NCI-H2196 (cell line): ENCODE measurements at regions not wholly inside any gene's neighbourhood (a gene's known extent, or its start where the extent isn't known, plus 50 kb on each side); places are given as distances from the start of the nearest gene placed in this dataset.
"Not testable (repeated sequence)": the region's sequence is repeated elsewhere in the genome, so short reads cannot be mapped to it uniquely, and the experiment has no call there.

Experiments
- DNase-seq: peaks from one replicate; lab custom pipeline; 2025; ENCODE audit not compliant: unreplicated experiment; lab: John Stamatoyannopoulos, UW

DNA sequence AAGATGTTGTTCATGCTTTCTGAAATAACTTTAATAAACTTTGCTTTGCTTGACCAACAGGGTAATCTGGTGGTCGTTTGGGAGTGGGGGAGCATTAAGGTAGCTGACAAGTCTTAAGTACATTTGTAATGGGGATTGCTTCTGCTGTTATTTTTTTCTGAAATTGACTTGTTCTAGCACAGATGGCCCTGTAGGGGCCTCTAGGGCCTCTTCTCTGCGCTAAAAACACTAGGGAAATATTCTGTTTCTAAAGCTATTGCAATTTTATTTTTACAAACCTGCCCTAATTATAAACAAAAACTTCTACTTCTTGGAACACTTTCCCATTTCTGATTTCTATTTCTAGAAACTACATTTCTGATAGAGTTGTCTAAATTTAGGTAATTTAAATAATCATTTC lies 191.3 kb upstream of the KCNJ3 start:
- no peak for DNase-seq

DNA sequence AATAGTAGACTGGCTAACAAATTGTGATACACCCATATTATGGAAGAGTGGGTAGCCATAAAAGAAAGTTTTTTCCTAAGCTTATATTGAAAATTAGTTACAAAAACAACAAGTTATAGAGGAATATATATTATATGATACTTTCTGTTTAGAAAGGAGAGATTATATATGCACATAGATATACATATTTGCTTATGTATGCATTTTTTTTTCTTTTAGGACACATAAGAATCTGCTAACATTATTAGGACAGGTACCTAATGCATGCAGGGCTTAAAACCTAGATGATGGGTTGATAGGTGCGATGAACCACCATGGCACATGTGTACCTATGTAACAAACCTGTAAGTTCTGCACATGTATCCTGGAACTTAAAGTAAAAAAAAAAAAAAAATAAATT lies 179.6 kb upstream of the KCNJ3 start:
- DNase-seq = no peak

DNA sequence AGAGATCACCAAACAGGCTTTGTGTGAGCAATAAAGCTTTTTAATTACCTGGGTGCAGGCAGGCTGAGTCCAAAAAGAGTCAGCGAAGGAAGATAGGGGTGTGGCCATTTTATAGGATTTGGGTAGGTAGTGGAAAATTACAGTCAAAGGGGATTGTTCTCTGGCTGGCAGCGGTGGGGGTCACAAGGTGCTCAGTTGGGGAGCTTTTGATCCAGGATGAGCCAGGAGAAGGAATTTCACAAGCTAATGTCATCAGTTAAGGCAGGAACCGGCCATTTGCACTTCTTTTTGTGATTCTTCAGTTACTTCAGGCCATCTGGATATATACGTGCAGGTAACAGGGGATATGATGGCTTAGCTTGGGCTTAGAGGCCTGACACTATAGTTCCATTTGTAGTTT lies 177.5 kb upstream of the KCNJ3 start:
- not testable (repeated sequence) for DNase-seq

DNA sequence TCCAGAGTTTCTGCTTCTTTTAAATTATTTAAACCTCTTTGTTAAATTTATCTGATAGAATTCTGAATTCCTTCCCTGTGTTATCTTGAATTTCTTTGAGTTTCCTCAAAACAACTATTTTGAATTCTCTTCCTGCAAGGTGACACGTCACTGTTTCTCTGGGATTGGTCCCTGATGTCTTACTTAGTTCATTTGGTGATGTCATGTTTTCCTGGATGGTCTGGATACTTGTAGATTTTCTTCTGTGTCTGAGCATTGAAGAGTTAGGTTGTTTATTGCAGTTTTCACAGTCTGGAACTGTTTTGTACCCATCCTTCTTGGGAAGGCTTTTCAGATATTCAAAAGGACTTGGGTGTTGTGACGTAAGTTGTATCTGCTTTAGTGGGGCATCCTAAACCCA lies 172.3 kb upstream of the KCNJ3 start:
- DNase-seq = no peak

GRCh38 chr2:154527962-154528361 lies 170.5 kb upstream of the KCNJ3 start:
- no peak for DNase-seq

GRCh38 chr2:154532004-154532403 lies 166.5 kb upstream of the KCNJ3 start:
- no peak for DNase-seq

- no peak for DNase-seq
These were observed 165.7 kb upstream of the KCNJ3 start for GRCh38 chr2:154532763-154533162.

DNA sequence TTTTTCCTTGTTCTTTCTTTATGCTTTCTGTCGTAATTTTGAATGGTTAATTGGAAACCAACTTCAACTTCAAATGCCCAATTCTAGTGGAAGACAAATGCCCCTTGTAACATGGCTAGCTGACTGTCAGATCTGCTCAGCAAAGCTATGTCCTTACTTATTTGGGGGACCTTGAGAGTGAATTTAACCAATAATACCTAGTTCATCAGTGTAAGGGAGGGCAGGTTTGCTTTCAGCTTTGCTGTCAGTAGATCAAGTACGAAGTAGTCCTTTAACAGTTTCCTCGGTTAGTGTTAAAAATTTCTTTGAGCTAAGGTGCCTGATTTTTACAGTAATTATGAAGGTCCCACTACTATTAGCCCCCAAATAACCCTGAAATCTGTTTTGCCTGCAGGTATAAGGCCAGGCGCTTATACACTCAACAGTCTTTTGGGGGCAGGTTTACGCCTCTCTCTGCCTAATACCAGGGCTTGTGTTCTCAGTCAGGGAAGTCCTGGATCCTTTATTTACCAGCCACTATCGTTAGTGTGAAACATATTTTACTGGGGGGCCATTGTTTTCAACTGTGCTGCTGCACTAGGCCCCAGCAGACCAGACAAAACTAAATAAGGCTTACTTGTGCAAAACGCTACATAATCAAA lies 165.1 kb upstream of the KCNJ3 start:
- DNase-seq = no peak

- DNase-seq = no peak
These were observed 161.5 kb upstream of the KCNJ3 start for GRCh38 chr2:154537024-154537423.

DNA sequence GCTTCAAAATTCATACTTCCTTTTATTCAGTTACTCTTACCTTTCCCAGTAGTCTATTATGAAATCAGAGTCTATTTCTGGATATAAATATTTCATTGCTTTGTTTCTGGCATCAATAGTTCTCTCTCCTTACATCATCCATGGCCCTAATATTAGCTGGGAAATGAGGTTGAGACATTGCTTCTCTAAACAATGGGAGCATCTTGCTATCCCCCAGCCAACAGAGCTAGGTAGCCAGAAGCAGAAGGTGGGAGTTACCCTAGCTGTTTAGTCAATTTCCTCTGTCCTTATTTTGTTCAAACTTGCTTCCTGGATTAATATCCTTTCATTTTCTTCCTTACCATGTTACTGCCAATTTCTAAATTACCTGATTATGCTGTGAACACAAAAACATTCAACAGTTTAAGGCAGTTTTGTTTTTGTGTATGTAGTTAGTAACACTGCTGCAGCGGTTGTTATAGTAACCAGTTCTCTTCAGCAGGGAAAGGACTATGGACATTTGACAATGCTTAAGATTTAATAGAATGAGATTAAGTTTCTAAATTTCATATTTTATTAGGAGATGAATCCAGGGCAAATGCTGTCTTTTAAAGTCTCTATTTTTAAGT lies 160.5 kb upstream of the KCNJ3 start:
- no peak for DNase-seq

DNA sequence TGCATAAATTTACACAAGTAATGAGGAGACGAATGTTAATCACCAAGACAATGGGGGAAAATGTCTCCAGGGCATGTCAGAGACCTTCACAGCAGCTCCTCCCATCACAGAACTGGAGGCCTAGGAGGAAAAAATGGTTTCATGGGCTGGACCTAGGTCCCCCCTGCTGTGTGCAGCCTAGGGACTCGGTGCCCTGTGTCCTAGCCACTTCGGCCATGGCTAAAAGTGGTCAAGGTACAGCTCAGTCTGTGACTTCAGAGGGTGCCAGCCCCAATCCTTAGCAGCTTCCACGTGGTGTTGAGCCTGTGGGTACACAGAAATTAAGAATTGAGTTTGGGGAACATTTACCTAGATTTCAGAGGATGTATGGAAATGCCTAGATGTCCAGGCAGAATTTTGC lies 152.2 kb upstream of the KCNJ3 start:
- no peak for DNase-seq

DNA sequence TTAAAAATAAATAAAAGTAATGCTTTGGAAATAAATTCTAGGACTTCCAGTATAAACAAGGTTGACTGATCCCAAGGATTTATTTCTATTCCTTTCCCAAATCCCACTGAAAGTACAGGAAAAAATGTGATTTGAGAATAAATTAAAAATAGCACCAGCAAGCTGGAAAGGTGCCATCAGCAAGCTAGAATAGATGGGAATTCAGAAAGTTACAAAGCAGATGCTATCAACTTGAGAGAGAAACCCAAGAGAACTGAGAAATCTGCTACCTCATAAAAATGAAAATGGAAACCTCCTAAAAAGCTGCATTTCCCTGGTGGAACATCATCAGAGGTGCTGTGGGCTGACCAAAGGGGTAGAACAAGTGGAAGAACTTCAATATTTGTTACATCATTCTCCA lies 148.6 kb upstream of the KCNJ3 start:
- DNase-seq = no peak

- no peak for DNase-seq
These were observed 146.8 kb upstream of the KCNJ3 start for GRCh38 chr2:154551649-154552048.

- DNase-seq = no peak
These were observed 144.4 kb upstream of the KCNJ3 start for GRCh38 chr2:154554046-154554445.

- DNase-seq = no peak
These were observed 142.8 kb upstream of the KCNJ3 start for GRCh38 chr2:154555710-154556109.

- DNase-seq = no peak
These were observed 142.3 kb upstream of the KCNJ3 start for GRCh38 chr2:154556146-154556545.

DNA sequence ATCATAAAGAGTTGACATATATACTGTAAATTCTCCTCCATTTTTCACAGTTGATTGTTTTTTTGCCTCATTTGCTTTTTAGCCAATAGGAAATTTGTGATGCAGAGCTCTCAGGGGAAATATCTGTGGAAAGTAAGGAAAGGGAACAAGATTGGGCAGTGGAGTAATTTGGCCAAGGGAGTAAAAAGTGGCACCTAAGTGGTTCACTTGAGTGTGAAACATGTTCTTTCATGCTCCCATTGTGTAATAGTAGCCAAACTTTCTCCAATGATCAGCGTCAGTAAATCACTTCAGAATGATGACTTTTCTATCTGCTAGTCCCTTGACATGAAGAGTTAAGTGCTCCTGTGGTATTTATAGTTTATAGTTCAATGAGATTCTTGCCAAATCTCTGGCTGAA lies 141.9 kb upstream of the KCNJ3 start:
- DNase-seq = no peak

GRCh38 chr2:154557906-154558305 lies 140.6 kb upstream of the KCNJ3 start:
- no peak for DNase-seq

GRCh38 chr2:154565433-154565832 lies 133.1 kb upstream of the KCNJ3 start:
- DNase-seq = no peak

DNA sequence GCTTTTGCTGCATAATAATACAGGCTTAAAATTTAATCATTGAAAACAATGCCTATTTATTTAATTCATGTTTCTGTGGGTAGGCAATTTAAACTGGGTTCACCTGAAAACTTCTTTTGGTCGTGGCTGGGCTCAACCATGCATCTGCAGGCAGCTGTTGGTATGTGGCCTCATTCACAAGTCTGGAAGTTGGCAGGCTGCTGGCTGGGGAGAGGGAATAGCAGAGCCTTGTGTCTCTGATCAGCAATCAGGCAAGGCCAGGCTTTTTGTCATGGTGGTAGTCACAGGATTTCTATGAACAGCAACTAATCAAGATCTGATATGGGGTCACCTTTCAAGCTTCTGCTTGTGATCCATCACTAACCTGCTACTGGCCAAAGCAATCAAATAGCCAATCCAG lies 130.1 kb upstream of the KCNJ3 start:
- no peak for DNase-seq

DNA sequence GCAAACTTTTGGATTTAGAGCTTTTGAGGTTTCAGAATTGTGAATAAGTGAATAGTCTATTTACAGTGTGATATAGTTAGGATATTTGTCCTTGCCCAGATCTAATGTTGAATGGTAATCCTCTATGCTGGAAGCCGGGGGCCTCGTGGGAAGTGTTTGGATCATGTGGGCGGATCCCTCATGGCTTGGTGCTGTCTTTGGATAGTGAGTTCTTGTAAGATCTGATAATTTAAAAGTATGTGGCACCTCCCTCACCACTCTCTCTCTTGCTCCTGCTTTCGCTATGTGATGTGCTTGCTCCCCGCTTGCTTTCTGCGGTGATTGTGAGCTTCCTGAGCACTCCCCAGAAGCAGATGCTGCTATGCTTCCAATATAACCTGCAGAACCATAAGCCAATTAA lies 128.0 kb upstream of the KCNJ3 start:
- no peak for DNase-seq

- DNase-seq = not testable (repeated sequence)
These were observed 121.8 kb upstream of the KCNJ3 start for GRCh38 chr2:154576699-154577098.

GRCh38 chr2:154577390-154577789 lies 121.1 kb upstream of the KCNJ3 start:
- DNase-seq = no peak
